IPS-15b (cell line): ENCODE measurements at regions not wholly inside any gene's neighbourhood (a gene's known extent, or its start where the extent isn't known, plus 50 kb on each side); places are given as distances from the start of the nearest gene placed in this dataset.

Source experiments
- H3K27me3 ChIP-seq: one replicate; pipeline ENCODE4 v1.6.1; 2013; ENCODE audit warnings: low read length; ENCODE audit not compliant: control insufficient read depth, insufficient read depth
- H3K36me3 ChIP-seq: one replicate; pipeline ENCODE4 v1.6.1; 2013; ENCODE audit warnings: low read length; ENCODE audit not compliant: control insufficient read depth, insufficient read depth
- H3K4me1 ChIP-seq: one replicate; pipeline ENCODE4 v1.6.1; 2013; ENCODE audit warnings: mild to moderate bottlenecking, low read length; ENCODE audit not compliant: control insufficient read depth, insufficient read depth
- H3K4me3 ChIP-seq: one replicate; pipeline ENCODE4 v1.5.1; 2013; ENCODE audit warnings: low read depth, low read length
- H3K9ac ChIP-seq: one replicate; pipeline ENCODE4 v1.6.1; 2013; ENCODE audit warnings: low read depth, mild to moderate bottlenecking, low read length
- H3K9me3 ChIP-seq: one replicate; pipeline ENCODE4 v1.6.1; 2013; ENCODE audit warnings: mild to moderate bottlenecking, low read length; ENCODE audit not compliant: control insufficient read depth, insufficient read depth

- H3K9ac ChIP-seq: no peak overlapping the region
- peaks cover 4% of the 10 kb centered on the region for H3K4me1 ChIP-seq
- no peaks in the 10 kb centered on the region for H3K36me3 ChIP-seq
- no peaks in the 10 kb centered on the region for H3K27me3 ChIP-seq
- no peak overlapping the region for H3K4me3 ChIP-seq
- no peaks in the 10 kb centered on the region for H3K9me3 ChIP-seq
These were observed 95.5 kb upstream of the PRSS58 start for GRCh38 chr7:142353147-142354060.

- Histone ChIP-seq H3K27me3 (no peaks in the 10 kb centered on the region), H3K4me3 (no peak overlapping the region), H3K9me3 (no peaks in the 10 kb centered on the region), H3K9ac (no peak overlapping the region), H3K36me3 (no peaks in the 10 kb centered on the region), H3K4me1 (no peaks in the 10 kb centered on the region)
These were observed 94.7 kb upstream of the PRSS58 start for GRCh38 chr7:142352543-142352942.

- no peaks in the 10 kb centered on the region for H3K36me3 ChIP-seq
- H3K4me1 ChIP-seq: no peaks in the 10 kb centered on the region
- no peak overlapping the region for H3K4me3 ChIP-seq
- H3K9ac ChIP-seq: no peak overlapping the region
- H3K9me3 ChIP-seq: no peaks in the 10 kb centered on the region
- no peaks in the 10 kb centered on the region for H3K27me3 ChIP-seq
These were observed 93.3 kb upstream of the PRSS58 start for GRCh38 chr7:142351145-142351544.

DNA sequence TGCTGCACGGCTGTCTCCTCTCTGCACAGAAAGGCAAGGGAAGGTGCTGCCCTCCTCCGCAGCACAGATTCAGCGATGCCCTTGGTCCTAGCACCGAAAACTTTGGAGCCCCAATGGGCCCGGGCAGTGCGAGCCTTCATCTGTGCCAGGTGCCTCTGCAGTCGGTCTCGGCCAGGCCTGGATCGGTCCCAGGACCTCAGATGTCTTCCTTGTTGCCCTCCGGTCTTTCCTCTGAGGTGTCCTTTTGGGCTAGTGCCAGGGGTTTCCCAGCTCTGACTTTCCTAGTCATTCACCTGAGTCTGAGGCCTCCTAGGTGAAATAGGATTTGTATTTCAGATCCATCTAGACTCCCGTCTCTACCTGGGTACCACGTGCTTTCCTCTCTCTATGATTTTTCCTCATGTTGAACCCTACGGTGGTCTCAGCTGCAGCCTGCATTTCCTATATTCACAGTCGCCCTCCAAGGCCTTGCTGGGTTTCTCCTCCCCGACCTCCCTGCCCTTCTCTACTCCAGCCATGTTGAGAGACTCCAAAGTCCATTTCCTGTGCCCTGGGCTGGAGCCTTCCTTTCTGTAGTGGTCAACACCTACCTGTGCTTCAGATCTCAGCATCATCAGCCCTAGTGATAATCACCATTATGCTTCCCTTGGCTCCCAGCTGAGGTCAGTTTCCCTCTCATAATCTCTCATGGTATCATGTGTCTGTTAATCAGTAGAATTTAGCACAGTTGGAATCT lies 92.0 kb upstream of the PRSS58 start:
- no peaks in the 10 kb centered on the region for H3K27me3 ChIP-seq
- no peaks in the 10 kb centered on the region for H3K36me3 ChIP-seq
- no peak overlapping the region for H3K9ac ChIP-seq
- no peaks in the 10 kb centered on the region for H3K9me3 ChIP-seq
- peaks cover 3% of the 10 kb centered on the region for H3K4me1 ChIP-seq
- H3K4me3 ChIP-seq: no peak overlapping the region

DNA sequence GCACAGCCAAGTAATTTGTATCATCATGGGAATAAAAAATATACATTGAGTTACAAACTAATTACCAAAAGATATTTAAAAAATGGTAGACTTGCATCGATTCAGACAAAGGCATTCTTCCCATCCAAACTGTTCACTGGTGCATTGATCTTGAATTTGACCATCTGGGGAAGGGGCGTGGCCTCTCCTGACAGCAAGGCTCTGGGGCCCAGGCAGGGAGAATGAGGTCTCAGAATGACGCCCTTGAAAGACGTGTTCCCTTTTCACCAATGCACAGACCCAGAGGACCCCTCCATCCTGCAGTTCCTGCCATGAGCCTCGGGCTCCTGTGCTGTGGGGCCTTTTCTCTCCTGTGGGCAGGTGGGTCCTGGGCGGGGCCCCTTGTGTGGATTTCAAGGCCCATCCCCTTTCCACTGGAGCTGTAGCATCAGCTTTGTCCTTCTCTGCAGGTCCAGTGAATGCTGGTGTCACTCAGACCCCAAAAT lies 91.1 kb upstream of the PRSS58 start:
- no peak overlapping the region for H3K4me3 ChIP-seq
- H3K4me1 ChIP-seq: peaks cover 3% of the 10 kb centered on the region
- no peak overlapping the region for H3K9ac ChIP-seq
- no peaks in the 10 kb centered on the region for H3K36me3 ChIP-seq
- no peaks in the 10 kb centered on the region for H3K27me3 ChIP-seq
- H3K9me3 ChIP-seq: no peaks in the 10 kb centered on the region

- peaks cover 3% of the 10 kb centered on the region for H3K4me1 ChIP-seq
- no peak overlapping the region for H3K9ac ChIP-seq
These were observed 90.2 kb upstream of the PRSS58 start for GRCh38 chr7:142348100-142348499.

GRCh38 chr7:142347091-142347490 lies 89.2 kb upstream of the PRSS58 start:
- no peaks in the 10 kb centered on the region for H3K9me3 ChIP-seq
- H3K27me3 ChIP-seq: no peaks in the 10 kb centered on the region
- H3K36me3 ChIP-seq: no peaks in the 10 kb centered on the region
- H3K9ac ChIP-seq: no peak overlapping the region
- H3K4me1 ChIP-seq: peaks cover 3% of the 10 kb centered on the region
- no peak overlapping the region for H3K4me3 ChIP-seq

More at GRCh38 chr7:142348100-142348499, 90.2 kb upstream of the PRSS58 start:
- Histone ChIP-seq H3K4me3 (no peak overlapping the region), H3K9me3 (no peaks in the 10 kb centered on the region), H3K36me3 (no peaks in the 10 kb centered on the region), H3K27me3 (no peaks in the 10 kb centered on the region)

DNA sequence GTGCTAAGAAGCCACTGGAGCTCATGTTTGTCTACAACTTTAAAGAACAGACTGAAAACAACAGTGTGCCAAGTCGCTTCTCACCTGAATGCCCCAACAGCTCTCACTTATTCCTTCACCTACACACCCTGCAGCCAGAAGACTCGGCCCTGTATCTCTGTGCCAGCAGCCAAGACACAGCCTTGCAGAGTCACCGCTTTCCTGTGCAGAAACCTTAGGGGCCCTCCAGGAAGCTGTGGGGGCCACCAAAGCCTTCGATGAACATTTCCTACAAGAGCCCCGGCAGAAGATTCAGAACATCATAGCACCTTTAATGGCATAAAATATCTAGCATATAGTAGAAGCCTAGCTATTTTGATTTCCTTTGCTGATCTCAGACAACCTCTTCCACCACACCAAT lies 88.0 kb upstream of the PRSS58 start:
- Histone ChIP-seq H3K4me1 (peaks cover 3% of the 10 kb centered on the region), H3K9ac (no peak overlapping the region), H3K27me3 (no peaks in the 10 kb centered on the region), H3K9me3 (no peaks in the 10 kb centered on the region), H3K36me3 (no peaks in the 10 kb centered on the region), H3K4me3 (no peak overlapping the region)

DNA sequence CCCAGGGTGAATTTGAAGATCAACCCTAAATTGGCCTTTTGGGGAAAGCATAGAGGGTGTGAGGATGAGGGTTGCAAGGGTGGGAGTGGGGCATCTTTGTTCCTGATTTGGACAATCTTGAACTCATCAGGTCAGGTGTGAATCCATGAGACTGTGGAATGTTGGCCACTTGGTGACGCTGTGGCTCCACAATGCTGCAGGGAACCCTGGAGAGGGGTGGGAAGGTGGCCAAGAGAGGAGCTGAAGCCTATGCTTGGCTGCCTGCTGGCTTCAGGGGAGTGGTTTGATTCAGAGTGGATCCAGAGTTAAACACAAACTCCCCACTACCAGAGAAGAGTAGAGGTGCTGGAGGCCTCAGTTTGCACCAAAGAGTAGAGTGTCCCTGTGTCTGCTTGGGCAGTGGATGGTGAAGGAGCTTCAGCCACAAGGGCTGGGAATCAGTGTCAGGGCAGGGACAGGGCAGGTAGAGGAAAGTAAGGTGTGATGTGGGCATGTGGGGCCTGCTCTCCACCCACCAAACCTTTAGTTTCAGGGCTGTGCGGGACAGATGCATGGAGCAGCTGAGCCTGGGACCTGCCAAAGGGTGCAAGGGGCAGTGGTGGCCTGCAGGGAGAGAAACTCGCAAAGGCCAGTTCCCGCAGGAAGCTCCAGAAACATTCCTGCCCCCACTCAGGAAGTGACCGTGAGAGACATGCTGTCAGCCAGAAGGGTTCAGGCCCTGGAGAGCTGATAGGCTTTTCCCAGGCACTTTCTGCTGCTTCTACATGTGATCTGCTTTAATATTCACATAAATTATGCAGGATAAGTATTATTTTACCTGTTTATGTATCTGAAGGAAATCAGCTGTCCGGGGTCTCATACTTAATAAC lies 81.0 kb upstream of the PRSS58 start:
- no peaks in the 10 kb centered on the region for H3K4me1 ChIP-seq
- H3K36me3 ChIP-seq: no peaks in the 10 kb centered on the region
- H3K4me3 ChIP-seq: no peak overlapping the region
- no peak overlapping the region for H3K9ac ChIP-seq
- H3K9me3 ChIP-seq: no peaks in the 10 kb centered on the region
- H3K27me3 ChIP-seq: no peaks in the 10 kb centered on the region

DNA sequence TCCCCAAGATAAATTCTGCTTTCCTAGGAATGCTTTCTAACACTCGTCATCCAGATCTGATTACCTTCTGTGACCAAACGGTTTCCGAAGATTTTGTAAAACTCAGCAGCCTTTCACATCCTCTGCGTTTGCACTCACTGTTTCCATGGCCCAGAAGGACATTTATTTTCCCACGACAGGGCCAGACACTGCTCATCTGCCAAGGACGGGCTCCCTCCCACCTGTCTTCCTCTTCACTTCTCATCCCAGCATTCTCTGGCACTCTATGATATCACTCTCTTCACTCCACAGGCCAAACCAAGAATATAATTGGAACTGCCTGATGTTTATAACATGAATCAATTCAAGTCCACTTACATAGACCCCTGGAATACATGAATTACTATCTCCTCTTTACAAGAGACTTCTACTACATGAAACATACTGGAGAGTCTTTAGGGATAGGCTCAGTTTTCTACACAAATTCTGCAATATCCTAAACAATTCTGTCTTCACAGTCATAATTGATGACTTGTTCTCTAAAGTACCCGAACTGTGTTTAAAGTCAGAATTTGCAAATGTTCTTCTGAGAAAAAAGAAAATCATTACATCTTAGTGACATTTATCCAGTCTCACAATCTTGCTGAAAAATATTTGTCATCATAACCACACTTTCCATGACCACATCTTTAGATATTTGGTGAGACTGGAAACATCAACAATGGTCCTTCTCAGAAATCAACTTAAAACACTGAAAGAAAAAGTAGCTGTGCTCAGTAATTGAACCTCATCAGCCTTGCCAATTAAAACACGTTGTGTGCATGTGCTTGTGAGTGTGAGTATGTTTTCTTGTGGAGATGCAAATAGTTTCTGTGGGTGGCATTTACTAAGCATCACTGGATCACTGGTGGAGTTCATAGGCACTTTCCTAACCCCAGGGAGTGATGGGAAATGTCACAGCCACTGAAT lies 79.5 kb upstream of the PRSS58 start:
- H3K9ac ChIP-seq: no peak overlapping the region
- H3K27me3 ChIP-seq: no peaks in the 10 kb centered on the region
- no peaks in the 10 kb centered on the region for H3K36me3 ChIP-seq

More for the DNA sequence above, 79.5 kb upstream of the PRSS58 start:
- Histone ChIP-seq H3K4me1 (no peaks in the 10 kb centered on the region), H3K4me3 (no peak overlapping the region), H3K9me3 (no peaks in the 10 kb centered on the region)
